ENCODE measurements at regions not wholly inside any gene's neighbourhood (a gene's known extent, or its start where the extent isn't known, plus 50 kb on each side); places are given as distances from the start of the nearest gene placed in this dataset.

- TF ChIP-seq CTCF (IDR thresholded peaks at IDR 0.05; ENCODE audit: low read length) (no peak), EZH2 (optimal IDR thresholded peaks at IDR 0.05; ENCODE audit: low read depth, low read length) (no peak)
Observed at GRCh38 chr2:56483081-56483480, 299.3 kb downstream of the CCDC85A start.
